Spleen (tissue), 7 donors: ENCODE measurements at regions not wholly inside any gene's neighbourhood (a gene's known extent, or its start where the extent isn't known, plus 50 kb on each side); places are given as distances from the start of the nearest gene placed in this dataset.

Experiments
- CTCF ChIP-seq, 11 experiments: fragments of 200-600 bp in 7 of 11; fragments of 450-650 bp in 4 of 11; sonication (generic) in 4 of 11; IDR thresholded peaks in 8 of 11; conservative IDR thresholded peaks in 3 of 11; 1 replicate in 7 of 11; 2 replicates in 4 of 11; pipeline versions ENCODE4 v1.4.0 to v1.8.0; 2016 to 2021; ENCODE audit warnings: antibody characterized with exemption in 11 of 11, inconsistent platforms in 4 of 11, mild to moderate bottlenecking in 1 of 11
- POLR2A ChIP-seq, 3 donors: fragments of 450-650 bp; IDR thresholded peaks; one replicate each; pipeline ENCODE4 v1.5.1; 2017; ENCODE audit warnings: antibody characterized with exemption in 3 of 3, mild to moderate bottlenecking in 1 of 3
- POLR2AphosphoS5 ChIP-seq, 3 donors: sonication (generic); formaldehyde crosslinking; IDR thresholded peaks; one replicate each; pipeline ENCODE4 v1.5.1; 2017; ENCODE audit warnings: antibody characterized with exemption in 3 of 3
- donor health status: DM: no; HTN: no; CAD: no; lungs with moderate emphysema.
- donor health status: DM: no; HTN: no; CAD: no.
- donor health status: DM: no; HTN: no; CAD: no.

DNA sequence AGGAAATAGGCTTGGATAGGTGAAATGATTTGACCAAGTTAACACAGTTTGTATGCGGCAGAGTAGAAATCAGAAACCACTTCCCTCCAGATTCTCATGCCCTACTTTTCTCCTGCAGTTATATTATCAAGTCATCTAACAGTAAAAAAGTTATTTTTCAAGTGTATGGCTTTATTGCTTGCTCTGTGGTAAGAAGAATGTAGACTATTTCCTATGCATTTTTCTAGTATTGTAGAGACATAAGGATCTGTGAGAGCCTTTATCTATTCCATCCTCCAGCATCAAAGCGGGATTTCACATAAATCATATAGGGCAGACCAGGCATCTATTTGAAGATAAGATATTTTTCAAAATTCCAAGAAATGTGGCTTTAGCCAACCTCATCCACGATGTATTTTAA is 208.5 kb downstream of the TTLL7 start:
- TF ChIP-seq CTCF (IDR thresholded peaks at IDR 0.05 in 8 of 11, conservative IDR thresholded peaks at IDR 0.05 in 3 of 11) (no peak), POLR2AphosphoS5 (IDR thresholded peaks at IDR 0.05) (no peak), POLR2A (IDR thresholded peaks at IDR 0.05) (no peak)
